ENCODE measurements at regions not wholly inside any gene's neighbourhood (a gene's known extent, or its start where the extent isn't known, plus 50 kb on each side); places are given as distances from the start of the nearest gene placed in this dataset.

GRCh38 chr3:194907811-194908210 lies 222.1 kb downstream of the FAM43A start (continued):
- TF ChIP-seq CTCF (IDR thresholded peaks at IDR 0.05): no peak
- no peak for TF ChIP-seq FOXS1 (CRISPR knock-in tag; IDR thresholded peaks at IDR 0.05)
- no peak for TF ChIP-seq JUNB (IDR thresholded peaks at IDR 0.05)
- TF ChIP-seq BCL3 (IDR thresholded peaks at IDR 0.05): no peak
- no peak for TF ChIP-seq RFX5 (IDR thresholded peaks at IDR 0.05)

- ChIA-PET POLR2A (no interaction called here), CTCF (interaction anchor here (1.2 kb wide), 1 partner anchor 18 kb away, joined by 3 read pairs; no protein-coding TSS in a partner anchor)
- no peak for ATAC-seq
- DNase-seq (ENCODE audit: low read depth in 1 of 2, low spot score in 1 of 2): no peak
- H3K4me3 ChIP-seq: no peak overlapping the region
- FAIRE-seq: no peak
- H3K4me1 ChIP-seq: no peaks in the 10 kb centered on the region
- TF ChIP-seq HOXB13 (CRISPR knock-in tag; IDR thresholded peaks at IDR 0.05; ENCODE audit: low read depth) (no peak), MAZ (IDR thresholded peaks at IDR 0.05; ENCODE audit: borderline replicate concordance, low read depth, low read length) (no peak), EHMT2 (IDR thresholded peaks at IDR 0.05; ENCODE audit: low read depth) (no peak), JUN (IDR thresholded peaks at IDR 0.05) (no peak), FOSL2 (IDR thresholded peaks at IDR 0.05) (no peak), FOSL2 (CRISPR knock-in tag; IDR thresholded peaks at IDR 0.05) (no peak), CBX2 (IDR thresholded peaks at IDR 0.05; ENCODE audit: borderline replicate concordance, low read depth) (no peak), KDM1A (IDR thresholded peaks at IDR 0.05; ENCODE audit: low read depth) (no peak), POLR2A (IDR thresholded peaks at IDR 0.05; ENCODE audit: low read length) (no peak), CTCF (IDR thresholded peaks at IDR 0.05) (no peak), BCL3 (IDR thresholded peaks at IDR 0.05) (no peak), PHF8 (IDR thresholded peaks at IDR 0.05; ENCODE audit: borderline replicate concordance, low read depth) (no peak), POLR2AphosphoS2 (conservative IDR thresholded peaks at IDR 0.05; ENCODE audit: low read length) (no peak), RFX5 (IDR thresholded peaks at IDR 0.05) (no peak), CHD4 (IDR thresholded peaks at IDR 0.05; ENCODE audit: borderline replicate concordance) (no peak)
- no peak overlapping the region for H3K4me2 ChIP-seq
- no peak overlapping the region for H3K27ac ChIP-seq
- H3K9me3 ChIP-seq: no peaks in the 10 kb centered on the region
- WGBS (ENCODE audit: missing lambda C conversion rate): 70% methylated on average over 5 of the region's 5 CpGs
These were observed 222.8 kb downstream of the FAM43A start for GRCh38 chr3:194908496-194908895.

GRCh38 chr3:194908972-194909371 lies 223.3 kb downstream of the FAM43A start:
- no peak for TF ChIP-seq ZC3H11A (IDR thresholded peaks at IDR 0.05)
- TF ChIP-seq KDM5A (IDR thresholded peaks at IDR 0.05): no peak
- TF ChIP-seq TFCP2L1 (CRISPR knock-in tag; IDR thresholded peaks at IDR 0.05): no peak
- no peak for TF ChIP-seq CBX2 (IDR thresholded peaks at IDR 0.05; ENCODE audit: borderline replicate concordance, low read depth)
- TF ChIP-seq JUNB (IDR thresholded peaks at IDR 0.05): no peak
- no peak for TF ChIP-seq POLR2AphosphoS2 (conservative IDR thresholded peaks at IDR 0.05; ENCODE audit: low read length)
- no peak for TF ChIP-seq CEBPB (IDR thresholded peaks at IDR 0.05)
- no peak for TF ChIP-seq HOXB5 (CRISPR knock-in tag; IDR thresholded peaks at IDR 0.05)
- TF ChIP-seq NPAS2 (CRISPR knock-in tag; IDR thresholded peaks at IDR 0.05; ENCODE audit: borderline replicate concordance): no peak
- TF ChIP-seq RARB (CRISPR knock-in tag; IDR thresholded peaks at IDR 0.05): no peak
- no peak for TF ChIP-seq MYC (IDR thresholded peaks at IDR 0.05; ENCODE audit: borderline replicate concordance, low read length)
- FAIRE-seq (no peak), DNase-seq (ENCODE audit: low read depth in 1 of 2, low spot score in 1 of 2) (no peak), ATAC-seq (no peak)
- 82% methylated on average over 5 of the region's 5 CpGs for WGBS (ENCODE audit: missing lambda C conversion rate)
- no peaks in the 10 kb centered on the region for H3K4me1 ChIP-seq
- ChIA-PET CTCF (interaction anchor here (1.2 kb wide), 1 partner anchor 17 kb away, joined by 3 read pairs; no protein-coding TSS in a partner anchor), POLR2A (no interaction called here)
- no peak overlapping the region for H3K4me3 ChIP-seq
- H3K9me3 ChIP-seq: no peaks in the 10 kb centered on the region
- no peak overlapping the region for H3K27ac ChIP-seq
- H3K4me2 ChIP-seq: no peak overlapping the region

All from A549 (cell line).